ENCODE measurements at regions not wholly inside any gene's neighbourhood (a gene's known extent, or its start where the extent isn't known, plus 50 kb on each side); places are given as distances from the start of the nearest gene placed in this dataset.

DNA sequence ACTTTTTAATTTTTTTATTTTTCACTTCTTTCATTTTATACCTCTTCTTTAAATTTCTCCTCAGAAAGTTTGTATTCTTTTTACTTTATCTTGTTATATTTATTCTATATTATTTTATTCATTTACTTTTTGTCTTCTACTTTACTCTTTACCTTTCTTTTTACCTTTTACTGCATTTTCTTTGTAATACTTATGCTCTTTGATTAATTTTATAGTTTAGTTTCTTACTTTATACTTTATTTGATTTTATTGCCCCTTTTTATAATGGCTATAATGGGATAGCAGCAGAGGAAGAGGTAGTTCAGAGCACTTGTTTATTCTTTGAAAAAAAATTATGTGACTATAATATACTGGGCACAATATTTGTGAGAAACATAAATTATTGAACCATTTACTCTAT, 542.6 kb upstream of the SPRY2 start:
- no peak overlapping the region for H3K4me2 ChIP-seq (ENCODE audit: low read depth, low read length)
- no peak overlapping the region for H3K14ac ChIP-seq (replicated peaks; ENCODE audit: low read depth, low read length)
- TF ChIP-seq BHLHE40 (IDR thresholded peaks at IDR 0.05; ENCODE audit: low read depth, low read length): no peak
- TF ChIP-seq MXI1 (IDR thresholded peaks at IDR 0.05; ENCODE audit: borderline replicate concordance, low read depth, low read length): no peak
- TF ChIP-seq, protein P1, sequence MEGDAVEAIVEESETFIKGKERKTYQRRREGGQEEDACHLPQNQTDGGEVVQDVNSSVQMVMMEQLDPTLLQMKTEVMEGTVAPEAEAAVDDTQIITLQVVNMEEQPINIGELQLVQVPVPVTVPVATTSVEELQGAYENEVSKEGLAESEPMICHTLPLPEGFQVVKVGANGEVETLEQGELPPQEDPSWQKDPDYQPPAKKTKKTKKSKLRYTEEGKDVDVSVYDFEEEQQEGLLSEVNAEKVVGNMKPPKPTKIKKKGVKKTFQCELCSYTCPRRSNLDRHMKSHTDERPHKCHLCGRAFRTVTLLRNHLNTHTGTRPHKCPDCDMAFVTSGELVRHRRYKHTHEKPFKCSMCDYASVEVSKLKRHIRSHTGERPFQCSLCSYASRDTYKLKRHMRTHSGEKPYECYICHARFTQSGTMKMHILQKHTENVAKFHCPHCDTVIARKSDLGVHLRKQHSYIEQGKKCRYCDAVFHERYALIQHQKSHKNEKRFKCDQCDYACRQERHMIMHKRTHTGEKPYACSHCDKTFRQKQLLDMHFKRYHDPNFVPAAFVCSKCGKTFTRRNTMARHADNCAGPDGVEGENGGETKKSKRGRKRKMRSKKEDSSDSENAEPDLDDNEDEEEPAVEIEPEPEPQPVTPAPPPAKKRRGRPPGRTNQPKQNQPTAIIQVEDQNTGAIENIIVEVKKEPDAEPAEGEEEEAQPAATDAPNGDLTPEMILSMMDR (conservative IDR thresholded peaks at IDR 0.05; ENCODE audit: low read depth, low read length): no peak
- no peak for TF ChIP-seq SMC3 (IDR thresholded peaks at IDR 0.05; ENCODE audit: low read depth, low read length)
- no peak for TF ChIP-seq CHD1 (IDR thresholded peaks at IDR 0.05; ENCODE audit: low read depth, low read length)
- TF ChIP-seq NFE2L2 (IDR thresholded peaks at IDR 0.05; ENCODE audit: low read depth, low read length): no peak
- TF ChIP-seq RCOR1 (IDR thresholded peaks at IDR 0.05; ENCODE audit: insufficient replicate concordance, low read length): no peak
- no peak for TF ChIP-seq CEBPB (IDR thresholded peaks at IDR 0.05; ENCODE audit: low read depth, low read length)
- TF ChIP-seq, protein P2, sequence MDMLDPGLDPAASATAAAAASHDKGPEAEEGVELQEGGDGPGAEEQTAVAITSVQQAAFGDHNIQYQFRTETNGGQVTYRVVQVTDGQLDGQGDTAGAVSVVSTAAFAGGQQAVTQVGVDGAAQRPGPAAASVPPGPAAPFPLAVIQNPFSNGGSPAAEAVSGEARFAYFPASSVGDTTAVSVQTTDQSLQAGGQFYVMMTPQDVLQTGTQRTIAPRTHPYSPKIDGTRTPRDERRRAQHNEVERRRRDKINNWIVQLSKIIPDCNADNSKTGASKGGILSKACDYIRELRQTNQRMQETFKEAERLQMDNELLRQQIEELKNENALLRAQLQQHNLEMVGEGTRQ (IDR thresholded peaks at IDR 0.05; ENCODE audit: low read depth, low read length): no peak
- TF ChIP-seq MAFK (IDR thresholded peaks at IDR 0.05; ENCODE audit: low read depth, low read length): no peak
- TF ChIP-seq FOS (IDR thresholded peaks at IDR 0.05; ENCODE audit: low read depth, low read length): no peak
- no peak for TF ChIP-seq POLR2A (IDR thresholded peaks at IDR 0.05; ENCODE audit: low read depth, low read length)
- TF ChIP-seq MAZ (IDR thresholded peaks at IDR 0.05; ENCODE audit: borderline replicate concordance, low read depth, low read length): no peak
- TF ChIP-seq, protein P3, sequence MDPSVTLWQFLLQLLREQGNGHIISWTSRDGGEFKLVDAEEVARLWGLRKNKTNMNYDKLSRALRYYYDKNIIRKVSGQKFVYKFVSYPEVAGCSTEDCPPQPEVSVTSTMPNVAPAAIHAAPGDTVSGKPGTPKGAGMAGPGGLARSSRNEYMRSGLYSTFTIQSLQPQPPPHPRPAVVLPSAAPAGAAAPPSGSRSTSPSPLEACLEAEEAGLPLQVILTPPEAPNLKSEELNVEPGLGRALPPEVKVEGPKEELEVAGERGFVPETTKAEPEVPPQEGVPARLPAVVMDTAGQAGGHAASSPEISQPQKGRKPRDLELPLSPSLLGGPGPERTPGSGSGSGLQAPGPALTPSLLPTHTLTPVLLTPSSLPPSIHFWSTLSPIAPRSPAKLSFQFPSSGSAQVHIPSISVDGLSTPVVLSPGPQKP (IDR thresholded peaks at IDR 0.05; ENCODE audit: borderline replicate concordance, low read depth, low read length): no peak
- no peak for TF ChIP-seq RFX5 (IDR thresholded peaks at IDR 0.05; ENCODE audit: low read depth, low read length)
- no peak for ATAC-seq (ENCODE audit: low read depth)
- no peak overlapping the region for H2AK5ac ChIP-seq (ENCODE audit: low read depth, low read length)
- no peak overlapping the region for H2BK120ac ChIP-seq (ENCODE audit: low read depth, low read length)
- no peaks in the 10 kb centered on the region for H3K9me1 ChIP-seq (ENCODE audit: insufficient read depth, low read length)
- H3K27ac ChIP-seq (ENCODE audit: insufficient read depth, low read length): no peak overlapping the region
- H3K36me3 ChIP-seq (ENCODE audit: control insufficient read depth, insufficient read depth, low read length): no peaks in the 10 kb centered on the region
- dilution Hi-C loops (cut with HindIII; ENCODE audit: low sequenced_read_pairs, unreplicated experiment): no loop called here
- no peaks in the 10 kb centered on the region for H3K27me3 ChIP-seq (ENCODE audit: control insufficient read depth, insufficient read depth, low read length)
- H4K91ac ChIP-seq (ENCODE audit: insufficient read depth, low read depth, low read length): no peak overlapping the region
- H2BK5ac ChIP-seq (ENCODE audit: low read depth, low read length, poor library complexity, severe bottlenecking): no peak overlapping the region
- H3K9ac ChIP-seq (ENCODE audit: low read depth, low read length): no peak overlapping the region
- no peaks in the 10 kb centered on the region for H3K4me1 ChIP-seq (ENCODE audit: control insufficient read depth, insufficient read depth, low read length)
- DNase-seq: no peak
- H2AK9ac ChIP-seq (replicated peaks; ENCODE audit: low read depth, low read length, poor library complexity): no peak overlapping the region
- no peak overlapping the region for H4K5ac ChIP-seq (ENCODE audit: low read depth, low read length)
- H2BK15ac ChIP-seq (ENCODE audit: low read depth, low read length): no peak overlapping the region
- intact Hi-C loops (cut with micrococcal nuclease): loop anchor here (10.0 kb wide), 1 partner anchor 1211 kb away; no protein-coding TSS in a partner anchor
- H3K4ac ChIP-seq (ENCODE audit: low read depth, low read length): no peak overlapping the region
- no peak overlapping the region for H3K56ac ChIP-seq (ENCODE audit: extremely low read depth, insufficient read depth, low read length)
- peaks cover 4% of the 10 kb centered on the region for H3K9me3 ChIP-seq (ENCODE audit: control insufficient read depth, insufficient read depth, low read length)
- H4K8ac ChIP-seq (ENCODE audit: low read depth in 2 of 2, low read length in 2 of 2): no peak overlapping the region
- H4K20me1 ChIP-seq (ENCODE audit: insufficient read depth, low read length): no peaks in the 10 kb centered on the region
- H2AFZ ChIP-seq (replicated peaks; ENCODE audit: low read length, poor library complexity): no peak overlapping the region
- H2BK20ac ChIP-seq (ENCODE audit: low read depth, low read length): no peak overlapping the region
- no peak overlapping the region for H3K23ac ChIP-seq (ENCODE audit: low read depth, low read length)
- CTCF ChIA-PET: no interaction called here
- no peak overlapping the region for H3K4me3 ChIP-seq (ENCODE audit: insufficient read depth, low read depth, low read length)
- POLR2A ChIA-PET (ENCODE audit: unreplicated experiment): no interaction called here
- H3K18ac ChIP-seq (ENCODE audit: low read depth, low read length): no peak overlapping the region
- BruUV-seq (replicated peaks): no TSS peak
- H3K79me1 ChIP-seq (ENCODE audit: low read depth in 1 of 2, low read length in 2 of 2): no peaks in the 10 kb centered on the region
- in situ Hi-C loops (cut with MboI; ENCODE audit: low sequenced_read_pairs): no loop called here

All from IMR-90 (cell line).